ENCODE measurements at regions not wholly inside any gene's neighbourhood (a gene's known extent, or its start where the extent isn't known, plus 50 kb on each side); places are given as distances from the start of the nearest gene placed in this dataset.
"Not testable (repeated sequence)": the region's sequence is repeated elsewhere in the genome, so short reads cannot be mapped to it uniquely, and the experiment has no call there.

DNA sequence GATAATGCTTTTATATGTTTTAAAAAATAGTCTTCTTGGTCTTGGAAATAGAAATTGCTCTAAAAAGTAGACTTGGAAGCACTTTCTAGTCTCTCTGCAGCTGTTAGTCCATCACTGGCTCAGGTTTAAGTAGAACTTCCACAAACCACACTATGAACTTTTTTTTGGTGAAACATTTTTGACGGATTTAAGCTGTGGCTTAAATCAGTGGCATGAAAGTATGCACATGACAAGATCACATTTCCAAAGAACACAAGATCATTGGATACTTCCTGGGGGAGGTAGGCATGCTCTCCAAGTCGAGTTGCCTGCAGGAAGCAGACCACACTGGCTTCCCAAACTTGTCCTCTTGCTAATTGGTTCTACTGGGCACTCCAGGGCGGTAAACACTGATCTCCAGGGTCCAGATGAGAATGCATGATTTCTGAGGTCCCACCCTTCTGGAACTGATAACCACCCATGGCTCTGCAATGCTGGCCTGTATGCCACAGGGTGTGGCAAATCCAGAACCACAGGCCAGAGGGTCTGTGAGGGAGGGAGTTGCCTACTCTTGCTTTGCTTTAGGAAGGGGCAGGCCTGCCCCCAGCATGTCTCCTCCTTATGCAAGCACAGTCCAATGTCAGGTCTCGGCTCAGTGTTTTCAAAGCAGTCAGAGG, 331.9 kb upstream of the SFRP2 start:
- Mint-ChIP-seq H3K9me3 (ENCODE audit: unreplicated experiment) (no peaks in the 10 kb centered on the region), H3K36me3 (ENCODE audit: unreplicated experiment) (no peaks in the 10 kb centered on the region), H3K4me3 (ENCODE audit: unreplicated experiment) (no peak overlapping the region), H3K27me3 (ENCODE audit: unreplicated experiment) (peaks cover 2% of the 10 kb centered on the region), H3K4me1 (ENCODE audit: low read depth, unreplicated experiment) (no peaks in the 10 kb centered on the region), H3K27ac (ENCODE audit: unreplicated experiment) (no peak overlapping the region)
- TF ChIP-seq, protein P1, sequence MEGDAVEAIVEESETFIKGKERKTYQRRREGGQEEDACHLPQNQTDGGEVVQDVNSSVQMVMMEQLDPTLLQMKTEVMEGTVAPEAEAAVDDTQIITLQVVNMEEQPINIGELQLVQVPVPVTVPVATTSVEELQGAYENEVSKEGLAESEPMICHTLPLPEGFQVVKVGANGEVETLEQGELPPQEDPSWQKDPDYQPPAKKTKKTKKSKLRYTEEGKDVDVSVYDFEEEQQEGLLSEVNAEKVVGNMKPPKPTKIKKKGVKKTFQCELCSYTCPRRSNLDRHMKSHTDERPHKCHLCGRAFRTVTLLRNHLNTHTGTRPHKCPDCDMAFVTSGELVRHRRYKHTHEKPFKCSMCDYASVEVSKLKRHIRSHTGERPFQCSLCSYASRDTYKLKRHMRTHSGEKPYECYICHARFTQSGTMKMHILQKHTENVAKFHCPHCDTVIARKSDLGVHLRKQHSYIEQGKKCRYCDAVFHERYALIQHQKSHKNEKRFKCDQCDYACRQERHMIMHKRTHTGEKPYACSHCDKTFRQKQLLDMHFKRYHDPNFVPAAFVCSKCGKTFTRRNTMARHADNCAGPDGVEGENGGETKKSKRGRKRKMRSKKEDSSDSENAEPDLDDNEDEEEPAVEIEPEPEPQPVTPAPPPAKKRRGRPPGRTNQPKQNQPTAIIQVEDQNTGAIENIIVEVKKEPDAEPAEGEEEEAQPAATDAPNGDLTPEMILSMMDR (IDR thresholded peaks at IDR 0.05; ENCODE audit: partially characterized antibody, unreplicated experiment) = no peak
- DNase-seq = no peak

DNA sequence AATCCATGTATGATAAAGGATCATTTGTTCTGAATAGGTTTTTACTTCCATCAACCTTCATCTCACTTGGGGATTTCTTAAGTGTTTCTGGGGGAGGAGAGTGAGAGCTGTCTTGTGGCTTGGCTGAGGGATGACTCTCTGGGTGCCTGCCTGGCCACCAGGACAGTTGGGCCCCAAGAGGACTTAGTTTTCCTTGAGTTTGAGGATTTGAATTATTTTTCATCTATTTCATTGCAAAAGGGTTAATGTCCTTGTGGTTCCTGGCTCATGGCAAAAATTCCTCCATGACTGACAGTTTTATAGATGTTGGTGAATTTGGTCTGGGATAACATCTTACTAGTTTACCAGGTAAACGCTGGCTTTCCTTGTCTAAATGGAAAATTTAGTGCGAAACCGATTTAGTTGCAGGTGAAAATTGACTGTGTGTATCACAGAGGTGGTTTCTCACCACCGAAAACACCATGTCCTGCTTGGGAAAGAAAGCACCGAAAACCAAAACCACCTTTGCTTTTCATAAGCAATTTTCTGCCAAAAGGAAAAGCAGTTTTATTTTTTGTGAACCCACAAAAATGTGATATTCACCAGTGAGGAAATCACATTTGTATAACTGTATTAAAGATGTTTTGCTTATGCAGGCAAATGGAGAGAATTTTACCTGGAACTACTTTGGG, 331.3 kb upstream of the SFRP2 start:
- Mint-ChIP-seq H3K4me1 (ENCODE audit: low read depth, unreplicated experiment) (no peaks in the 10 kb centered on the region), H3K4me3 (ENCODE audit: unreplicated experiment) (no peak overlapping the region), H3K9me3 (ENCODE audit: unreplicated experiment) (no peaks in the 10 kb centered on the region), H3K27me3 (ENCODE audit: unreplicated experiment) (peaks cover 2% of the 10 kb centered on the region), H3K36me3 (ENCODE audit: unreplicated experiment) (no peaks in the 10 kb centered on the region), H3K27ac (ENCODE audit: unreplicated experiment) (no peak overlapping the region)
- DNase-seq = no peak
- TF ChIP-seq, protein P1 (IDR thresholded peaks at IDR 0.05; ENCODE audit: partially characterized antibody, unreplicated experiment) = no peak

DNA sequence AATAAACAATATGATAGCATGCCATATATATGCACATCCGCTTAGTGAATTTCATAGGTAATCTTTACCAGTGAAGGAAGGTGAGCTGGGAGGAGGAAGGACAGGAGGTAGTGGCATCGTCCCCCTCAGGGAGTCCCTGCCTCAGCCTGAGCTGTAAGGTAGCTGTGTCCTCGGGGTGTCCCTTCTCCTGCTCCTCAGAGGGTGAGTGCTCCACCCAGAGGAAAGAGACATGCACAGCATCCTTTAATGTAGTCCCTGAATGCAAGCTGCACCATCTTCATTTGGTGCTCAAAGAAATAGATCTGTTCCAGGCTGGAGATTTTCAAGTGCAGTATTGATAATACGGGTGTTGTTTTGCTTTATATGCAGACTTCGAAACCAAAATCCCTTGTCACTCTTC, 330.4 kb upstream of the SFRP2 start:
- Mint-ChIP-seq H3K27me3 (ENCODE audit: unreplicated experiment) (peaks cover 2% of the 10 kb centered on the region), H3K4me1 (ENCODE audit: low read depth, unreplicated experiment) (no peaks in the 10 kb centered on the region)
- TF ChIP-seq, protein P1 (IDR thresholded peaks at IDR 0.05; ENCODE audit: partially characterized antibody, unreplicated experiment) = no peak

DNA sequence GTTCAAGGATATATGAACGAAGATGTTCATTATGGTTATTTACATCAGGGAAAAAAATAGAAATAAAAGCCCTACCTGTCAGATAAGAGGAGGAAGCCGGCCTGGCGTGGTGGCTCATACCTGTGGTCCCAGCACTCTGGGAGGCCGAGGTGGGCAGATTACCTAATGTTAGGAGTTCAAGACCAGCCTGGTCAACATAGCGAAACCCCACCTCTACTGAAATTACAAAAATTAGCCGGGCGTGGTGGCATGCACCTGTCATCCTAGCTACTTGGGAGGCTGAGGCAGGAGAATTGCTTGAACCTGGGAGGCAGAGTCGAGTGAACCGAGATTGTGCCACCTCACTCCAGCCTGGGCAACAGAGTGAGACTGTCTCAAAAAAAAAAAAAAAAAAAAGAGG, 328.8 kb upstream of the SFRP2 start:
- H3K9me3 Mint-ChIP-seq (ENCODE audit: unreplicated experiment); H3K4me1 Mint-ChIP-seq (ENCODE audit: low read depth, unreplicated experiment); H3K27ac Mint-ChIP-seq (ENCODE audit: unreplicated experiment); H3K4me3 Mint-ChIP-seq (ENCODE audit: unreplicated experiment); DNase-seq; H3K27me3 Mint-ChIP-seq (ENCODE audit: unreplicated experiment); H3K36me3 Mint-ChIP-seq (ENCODE audit: unreplicated experiment): not testable (repeated sequence)

More for the DNA sequence above, 330.4 kb upstream of the SFRP2 start:
- DNase-seq = no peak
- no peak overlapping the region for H3K27ac Mint-ChIP-seq (ENCODE audit: unreplicated experiment)
- H3K4me3 Mint-ChIP-seq (ENCODE audit: unreplicated experiment) = no peak overlapping the region
- H3K9me3 Mint-ChIP-seq (ENCODE audit: unreplicated experiment) = no peaks in the 10 kb centered on the region
- H3K36me3 Mint-ChIP-seq (ENCODE audit: unreplicated experiment) = no peaks in the 10 kb centered on the region

DNA sequence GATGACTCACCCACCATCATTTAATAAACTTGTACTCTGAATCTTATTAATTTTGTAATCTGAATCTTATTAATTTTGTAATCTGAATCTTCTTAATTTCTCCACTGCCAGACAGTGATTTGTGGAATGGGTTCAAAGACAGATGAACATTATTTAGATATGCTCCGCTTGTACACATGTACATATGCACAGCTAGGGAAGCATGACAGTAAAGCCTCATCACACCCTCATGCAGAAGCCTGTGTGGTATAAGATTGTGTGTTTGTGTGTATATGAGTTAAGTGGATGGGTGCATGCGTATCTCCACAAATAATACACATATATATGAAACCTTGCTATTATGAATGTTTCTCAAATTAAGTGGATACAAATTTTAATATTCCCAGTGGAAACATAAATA, 318.5 kb upstream of the SFRP2 start:
- Mint-ChIP-seq H3K4me3 (ENCODE audit: unreplicated experiment) (no peak overlapping the region), H3K27me3 (ENCODE audit: unreplicated experiment) (no peaks in the 10 kb centered on the region), H3K27ac (ENCODE audit: unreplicated experiment) (no peak overlapping the region), H3K9me3 (ENCODE audit: unreplicated experiment) (no peaks in the 10 kb centered on the region), H3K36me3 (ENCODE audit: unreplicated experiment) (no peaks in the 10 kb centered on the region), H3K4me1 (ENCODE audit: low read depth, unreplicated experiment) (no peaks in the 10 kb centered on the region)
- no peak for DNase-seq
- TF ChIP-seq, protein P1 (IDR thresholded peaks at IDR 0.05; ENCODE audit: partially characterized antibody, unreplicated experiment) = no peak
